Gastrocnemius medialis (tissue), 4 donors: ENCODE measurements at regions not wholly inside any gene's neighbourhood (a gene's known extent, or its start where the extent isn't known, plus 50 kb on each side); places are given as distances from the start of the nearest gene placed in this dataset.

Experiments used
- ATAC-seq, 2 donors: fragments of 150-250 bp; one replicate each; pipeline ENCODE4 v1.9.1; 2016
- DNase-seq, 2 donors: peaks; one replicate each; pipeline ENCODE4 v3.0.0-alpha.2; 2019
- H3K27ac ChIP-seq, 4 donors: fragments of 200-600 bp; sonication (generic); 1 replicate in 1 of 4; 2 replicates in 3 of 4; pipeline ENCODE4 v1.5.1; 2016 to 2018; ENCODE audit warnings: mild to moderate bottlenecking in 2 of 4, moderate library complexity in 1 of 4
- H3K27me3 ChIP-seq, 3 donors: fragments of 200-600 bp; sonication (generic) in 2 of 3; 1 replicate in 1 of 3; 2 replicates in 2 of 3; pipeline versions ENCODE4 v1.5.1 to v1.6.0; 2016 to 2019; ENCODE audit warnings: mild to moderate bottlenecking in 1 of 3, moderate library complexity in 1 of 3
- H3K36me3 ChIP-seq, 2 donors: fragments of 200-600 bp; sonication (generic) in 1 of 2; one replicate each; pipeline ENCODE4 v1.5.1; 2017 to 2018
- H3K4me1 ChIP-seq, 2 donors: fragments of 200-600 bp; sonication (generic) in 1 of 2; one replicate each; pipeline ENCODE4 v1.5.1; 2016 to 2017; ENCODE audit warnings: mild to moderate bottlenecking in 2 of 2
- H3K4me3 ChIP-seq, 4 donors: fragments of 200-600 bp; sonication (generic) in 3 of 4; 1 replicate in 1 of 4; 2 replicates in 3 of 4; pipeline ENCODE4 v1.5.1; 2016 to 2019; ENCODE audit warnings: mild to moderate bottlenecking in 2 of 4
- H3K9me3 ChIP-seq, 3 donors: fragments of 200-600 bp; sonication (generic) in 2 of 3; 1 replicate in 1 of 3; 2 replicates in 2 of 3; pipeline ENCODE4 v1.5.1; 2016 to 2019
- CTCF ChIP-seq, 5 experiments: fragments of 450-650 bp in 3 of 5; fragments of 200-600 bp in 2 of 5; sonication (generic) in 2 of 5; IDR thresholded peaks in 4 of 5; conservative IDR thresholded peaks in 1 of 5; 1 replicate in 4 of 5; 2 replicates in 1 of 5; pipeline ENCODE4 v1.5.1; 2016 to 2019; ENCODE audit warnings: antibody characterized with exemption in 5 of 5, mild to moderate bottlenecking in 3 of 5, moderate library complexity in 3 of 5
- POLR2A ChIP-seq, 2 donors: fragments of 450-650 bp; IDR thresholded peaks; one replicate each; pipeline ENCODE4 v1.6.1; 2017; ENCODE audit warnings: antibody characterized with exemption in 2 of 2, mild to moderate bottlenecking in 2 of 2, moderate library complexity in 2 of 2
- in situ Hi-C, 4 donors: fragments of 200-750 bp; cut with MboI; loops; one replicate each; pipeline versions ENCODE4 v1.15.0 to v1.8.0; 2017; ENCODE audit warnings: low sequenced_read_pairs in 4 of 4
- intact Hi-C: fragments of 100-400 bp; cut with DNase I; formaldehyde crosslinking; loops from one replicate; pipeline ENCODE4 v1.15.1; 2023; ENCODE audit warnings: low total_unique reads

GRCh38 chr13:40379196-40379595, 287.2 kb downstream of the FOXO1 start:
- Histone ChIP-seq H3K9me3 (no peaks in the 10 kb centered on the region), H3K36me3 (no peaks in the 10 kb centered on the region), H3K27ac (no peak overlapping the region), H3K4me1 (peaks cover 6 to 8% of the 10 kb centered on the region in 2 donors), H3K4me3 (no peak overlapping the region), H3K27me3 (no peaks in the 10 kb centered on the region)
- DNase-seq (no peak), ATAC-seq (no peak)
- intact Hi-C loops: no loop called here
- no peak for TF ChIP-seq CTCF (IDR thresholded peaks at IDR 0.05 in 4 of 5, conservative IDR thresholded peaks at IDR 0.05 in 1 of 5)
- no peak for TF ChIP-seq POLR2A (IDR thresholded peaks at IDR 0.05)
- in situ Hi-C loops: no loop called here

DNA sequence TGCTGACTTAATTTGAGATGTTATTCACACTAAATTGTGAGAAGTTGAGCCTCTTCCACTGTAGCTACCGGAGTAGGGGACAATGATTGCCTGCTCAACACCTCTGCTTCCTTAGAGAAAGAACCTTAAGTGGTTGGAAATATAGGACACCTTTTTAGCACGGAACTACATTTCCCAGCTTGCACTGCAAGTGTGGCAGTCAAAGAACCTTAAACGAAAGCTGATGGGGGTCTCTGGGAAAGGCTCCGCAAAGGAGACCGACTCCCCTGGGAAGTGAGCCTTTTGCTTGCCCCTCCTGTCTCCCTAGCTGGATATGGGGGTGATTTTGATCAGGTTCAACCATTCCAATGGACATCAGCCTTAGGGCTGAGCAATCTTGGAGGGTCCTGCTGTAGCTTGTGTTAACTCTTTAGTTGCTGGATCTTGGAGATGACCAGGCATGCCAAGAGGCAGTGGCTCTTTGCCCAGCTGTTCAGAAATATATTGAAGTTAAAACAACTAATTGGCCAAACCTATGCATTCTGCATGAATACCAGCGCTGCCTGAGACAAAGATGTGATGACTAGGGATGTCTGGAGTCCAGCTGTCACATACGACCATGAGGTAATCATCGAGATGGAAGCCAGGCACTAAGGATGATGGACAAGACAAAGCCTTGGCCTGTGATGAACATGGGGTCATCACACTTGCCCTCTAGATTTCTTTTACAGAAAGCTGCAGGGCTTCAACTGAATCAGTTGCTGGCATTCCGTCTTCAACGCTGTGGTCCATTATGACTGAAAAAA, 286.5 kb downstream of the FOXO1 start:
- H3K4me3 ChIP-seq: no peak overlapping the region
- in situ Hi-C loops: no loop called here
- H3K27me3 ChIP-seq: no peaks in the 10 kb centered on the region
- peaks cover 6 to 8% of the 10 kb centered on the region in 2 donors for H3K4me1 ChIP-seq
- DNase-seq: no peak
- intact Hi-C loops: no loop called here
- no peak for TF ChIP-seq POLR2A (IDR thresholded peaks at IDR 0.05)
- no peak for TF ChIP-seq CTCF (IDR thresholded peaks at IDR 0.05 in 4 of 5, conservative IDR thresholded peaks at IDR 0.05 in 1 of 5)
- no peaks in the 10 kb centered on the region for H3K9me3 ChIP-seq
- ATAC-seq: no peak
- no peak overlapping the region for H3K27ac ChIP-seq
- no peaks in the 10 kb centered on the region for H3K36me3 ChIP-seq

DNA sequence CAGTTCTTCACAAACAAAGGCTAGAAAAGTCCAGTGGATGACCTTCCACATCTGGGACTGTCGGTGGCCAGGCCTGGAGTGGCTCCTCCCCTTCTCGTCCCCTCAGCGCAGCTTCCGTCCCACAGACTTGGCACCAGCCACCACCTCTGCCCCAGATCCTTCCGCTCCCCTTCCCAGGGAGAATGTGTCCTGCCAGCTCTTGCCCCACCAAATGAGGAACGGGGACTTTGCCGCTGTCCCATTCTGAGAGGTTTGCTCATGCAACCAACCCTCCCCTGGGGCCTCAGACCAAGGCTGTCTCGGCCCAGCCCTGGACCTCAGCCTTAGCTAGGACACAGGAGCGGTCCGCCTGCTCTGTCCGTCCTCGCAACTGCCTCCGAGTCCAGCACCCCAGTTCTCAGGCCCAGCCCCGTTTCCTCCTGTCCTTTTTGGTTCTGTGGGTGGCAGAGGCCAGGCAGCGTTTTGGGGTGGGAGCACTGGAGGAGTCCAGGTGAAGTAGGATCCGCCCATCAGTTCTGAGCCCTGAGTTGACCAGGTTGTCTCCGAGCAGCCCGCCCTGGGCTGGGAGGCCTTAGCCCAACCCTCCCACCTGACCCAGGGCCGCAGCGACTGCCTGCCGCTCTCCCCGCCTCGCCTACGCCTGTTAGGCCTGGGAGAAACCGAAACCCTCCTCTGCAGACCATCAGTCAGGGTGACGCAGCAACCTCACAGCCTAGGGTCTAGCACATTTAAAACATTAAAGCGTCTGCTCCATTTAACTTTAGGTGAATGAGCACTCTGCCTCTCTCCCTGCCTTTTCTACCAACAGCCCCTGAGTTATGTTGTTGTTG, 284.3 kb downstream of the FOXO1 start:
- in situ Hi-C loops: no loop called here
- Histone ChIP-seq H3K27me3 (no peaks in the 10 kb centered on the region), H3K4me1 (peaks cover 4 to 6% of the 10 kb centered on the region in 2 donors), H3K27ac (peak overlapping the region in 1 of 4 donors; percentile 67), H3K4me3 (no peak overlapping the region), H3K9me3 (no peaks in the 10 kb centered on the region), H3K36me3 (no peaks in the 10 kb centered on the region)
- ATAC-seq (peak; percentile 60 to 61), DNase-seq (peak in 1 of 2 donors; percentile 71)
- intact Hi-C loops: no loop called here
- TF ChIP-seq CTCF (IDR thresholded peaks at IDR 0.05 in 4 of 5, conservative IDR thresholded peaks at IDR 0.05 in 1 of 5): no peak
- TF ChIP-seq POLR2A (IDR thresholded peaks at IDR 0.05): no peak

DNA sequence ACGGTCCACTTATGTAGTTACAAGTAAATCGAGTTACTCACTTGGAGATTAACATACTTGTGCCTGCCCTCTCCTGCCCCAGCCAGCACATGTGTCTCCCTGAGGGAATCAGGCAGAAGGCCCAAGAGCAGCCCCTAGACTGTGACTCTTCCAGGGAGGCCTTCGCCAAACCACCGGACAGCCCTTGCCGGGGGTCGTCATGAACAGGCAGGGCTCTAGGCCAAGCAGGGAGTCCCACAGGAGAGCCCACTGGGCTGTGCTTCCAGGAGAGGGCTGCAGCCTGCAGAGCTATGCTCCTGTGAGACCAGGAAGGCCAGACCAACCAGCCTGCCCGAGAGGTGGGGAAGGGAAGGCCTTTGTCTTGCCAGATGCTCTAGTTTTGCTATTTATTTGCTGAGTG, 283.3 kb downstream of the FOXO1 start:
- H3K27me3 ChIP-seq: no peaks in the 10 kb centered on the region

More for the DNA sequence above, 283.3 kb downstream of the FOXO1 start:
- no peaks in the 10 kb centered on the region for H3K36me3 ChIP-seq
- H3K27ac ChIP-seq: no peak overlapping the region
- intact Hi-C loops (no loop called here), in situ Hi-C loops (no loop called here)
- no peaks in the 10 kb centered on the region for H3K9me3 ChIP-seq
- no peak for ATAC-seq
- H3K4me1 ChIP-seq: no peaks in the 10 kb centered on the region
- TF ChIP-seq POLR2A (IDR thresholded peaks at IDR 0.05): no peak
- no peak for TF ChIP-seq CTCF (IDR thresholded peaks at IDR 0.05 in 4 of 5, conservative IDR thresholded peaks at IDR 0.05 in 1 of 5)
- H3K4me3 ChIP-seq: no peak overlapping the region
- DNase-seq: no peak
